ENCODE measurements at regions not wholly inside any gene's neighbourhood (a gene's known extent, or its start where the extent isn't known, plus 50 kb on each side); places are given as distances from the start of the nearest gene placed in this dataset.

- WGBS, 2 experiments (ENCODE audit: low coverage in 1 of 2, low lambda C conversion rate in 2 of 2, missing lambda C conversion rate in 2 of 2), result 94 to 98% methylated on average over 9 of the region's 9 CpGs
- Histone ChIP-seq H3K4me1 (ENCODE audit: insufficient read depth) (peaks cover 6% of the 10 kb centered on the region; the same call in 1 of the 2 replicates), H2AFZ (no peak overlapping the region), H3K27ac (no peak overlapping the region), H4K20me1 (ENCODE audit: insufficient read depth) (no peaks in the 10 kb centered on the region), H3K9me3 (ENCODE audit: low read depth) (no peaks in the 10 kb centered on the region), H3K4me2 (ENCODE audit: unreplicated experiment) (no peak overlapping the region), H3K4me3 (no peak overlapping the region), H3K9me2 (ENCODE audit: insufficient read depth) (no peaks in the 10 kb centered on the region), H3K27me3 (replicated peaks; ENCODE audit: insufficient read depth) (no peaks in the 10 kb centered on the region), H3K9ac (no peak overlapping the region), H3K36me3 (ENCODE audit: low read depth) (no peaks in the 10 kb centered on the region), H3K79me2 (ENCODE audit: insufficient read depth) (no peaks in the 10 kb centered on the region), H3F3A (ENCODE audit: insufficient read depth) (0 out of 2 replicates have a peak, but pooled peaks cover 6% of the 10 kb centered on the region)
- TF ChIP-seq EZH2 (IDR thresholded peaks at IDR 0.05; ENCODE audit: insufficient read depth, poor library complexity, severe bottlenecking) (no peak), EZH2phosphoT487 (IDR thresholded peaks at IDR 0.05; ENCODE audit: insufficient read depth, low read depth) (no peak)
- in situ Hi-C loops (cut with MboI), result no loop called here
- no peak for DNase-seq
These were observed 523.2 kb upstream of the JARID2 start for GRCh38 chr6:14722704-14723103.

- Histone ChIP-seq H3F3A (ENCODE audit: insufficient read depth) (0 out of 2 replicates have a peak, but pooled peaks cover 6% of the 10 kb centered on the region), H3K9me2 (ENCODE audit: insufficient read depth) (no peaks in the 10 kb centered on the region), H3K27me3 (replicated peaks; ENCODE audit: insufficient read depth) (no peaks in the 10 kb centered on the region), H3K4me3 (no peak overlapping the region), H3K79me2 (ENCODE audit: insufficient read depth) (no peaks in the 10 kb centered on the region), H3K4me1 (ENCODE audit: insufficient read depth) (peaks cover 10% of the 10 kb centered on the region; the same call in 1 of the 2 replicates), H3K27ac (no peak overlapping the region), H3K9ac (no peak overlapping the region), H3K36me3 (ENCODE audit: low read depth) (no peaks in the 10 kb centered on the region), H2AFZ (no peak overlapping the region), H4K20me1 (ENCODE audit: insufficient read depth) (no peaks in the 10 kb centered on the region), H3K4me2 (ENCODE audit: unreplicated experiment) (no peak overlapping the region), H3K9me3 (ENCODE audit: low read depth) (no peaks in the 10 kb centered on the region)
- no peak for TF ChIP-seq EZH2 (IDR thresholded peaks at IDR 0.05; ENCODE audit: insufficient read depth, poor library complexity, severe bottlenecking)
- no peak for TF ChIP-seq EZH2phosphoT487 (IDR thresholded peaks at IDR 0.05; ENCODE audit: insufficient read depth, low read depth)
- 93 to 99% methylated on average over 2 of the region's 2 CpGs for WGBS, 2 experiments (ENCODE audit: low coverage in 1 of 2, low lambda C conversion rate in 2 of 2, missing lambda C conversion rate in 2 of 2)
- in situ Hi-C loops (cut with MboI), result no loop called here
- DNase-seq, result no peak
These were observed 522.3 kb upstream of the JARID2 start for GRCh38 chr6:14723535-14724086.

- H3K27me3 ChIP-seq (replicated peaks; ENCODE audit: insufficient read depth), result no peaks in the 10 kb centered on the region
- 91 to 93% methylated on average over 1 of the region's 1 CpG for WGBS, 2 experiments (ENCODE audit: low coverage in 1 of 2, low lambda C conversion rate in 2 of 2, missing lambda C conversion rate in 2 of 2)
- no peak overlapping the region for H3K27ac ChIP-seq
- H3F3A ChIP-seq (ENCODE audit: insufficient read depth), result 0 out of 2 replicates have a peak, but pooled peaks cover 6% of the 10 kb centered on the region
- H3K9ac ChIP-seq, result no peak overlapping the region
- no peaks in the 10 kb centered on the region for H3K9me3 ChIP-seq (ENCODE audit: low read depth)
- H3K4me3 ChIP-seq, result no peak overlapping the region
- no peak for DNase-seq
- H4K20me1 ChIP-seq (ENCODE audit: insufficient read depth), result no peaks in the 10 kb centered on the region
- in situ Hi-C loops (cut with MboI), result no loop called here
- H3K36me3 ChIP-seq (ENCODE audit: low read depth), result no peaks in the 10 kb centered on the region
- no peaks in the 10 kb centered on the region for H3K9me2 ChIP-seq (ENCODE audit: insufficient read depth)
- peaks cover 10% of the 10 kb centered on the region; the same call in 1 of the 2 replicates for H3K4me1 ChIP-seq (ENCODE audit: insufficient read depth)
- H3K79me2 ChIP-seq (ENCODE audit: insufficient read depth), result no peaks in the 10 kb centered on the region
- no peak overlapping the region for H2AFZ ChIP-seq
- no peak overlapping the region for H3K4me2 ChIP-seq (ENCODE audit: unreplicated experiment)
- no peak for TF ChIP-seq EZH2phosphoT487 (IDR thresholded peaks at IDR 0.05; ENCODE audit: insufficient read depth, low read depth)
- TF ChIP-seq EZH2 (IDR thresholded peaks at IDR 0.05; ENCODE audit: insufficient read depth, poor library complexity, severe bottlenecking), result no peak
These were observed 521.3 kb upstream of the JARID2 start for GRCh38 chr6:14724549-14724948.

- in situ Hi-C loops (cut with MboI), result no loop called here
- Histone ChIP-seq H3K4me1 (ENCODE audit: insufficient read depth) (peaks cover 5% of the 10 kb centered on the region; the same call in 1 of the 2 replicates), H2AFZ (no peak overlapping the region), H3K36me3 (ENCODE audit: low read depth) (no peaks in the 10 kb centered on the region), H4K20me1 (ENCODE audit: insufficient read depth) (no peaks in the 10 kb centered on the region), H3K4me3 (no peak overlapping the region), H3K4me2 (ENCODE audit: unreplicated experiment) (no peak overlapping the region), H3K9ac (no peak overlapping the region), H3F3A (ENCODE audit: insufficient read depth) (peaks cover 8% of the 10 kb centered on the region; the same call in 1 of the 2 replicates), H3K9me3 (ENCODE audit: low read depth) (no peaks in the 10 kb centered on the region), H3K27ac (no peak overlapping the region), H3K9me2 (ENCODE audit: insufficient read depth) (no peaks in the 10 kb centered on the region), H3K79me2 (ENCODE audit: insufficient read depth) (no peaks in the 10 kb centered on the region), H3K27me3 (replicated peaks; ENCODE audit: insufficient read depth) (no peaks in the 10 kb centered on the region)
- whole genome bisulfite sequencing, 2 experiments (ENCODE audit: low coverage in 1 of 2, low lambda C conversion rate in 2 of 2, missing lambda C conversion rate in 2 of 2), result 96 to 97% methylated on average over 7 of the region's 7 CpGs
- no peak for DNase-seq
- TF ChIP-seq EZH2phosphoT487 (IDR thresholded peaks at IDR 0.05; ENCODE audit: insufficient read depth, low read depth) (no peak), EZH2 (IDR thresholded peaks at IDR 0.05; ENCODE audit: insufficient read depth, poor library complexity, severe bottlenecking) (no peak)
These were observed 518.9 kb upstream of the JARID2 start for GRCh38 chr6:14726816-14727493.

Data from GM23248 (cell line).